ENCODE measurements at regions not wholly inside any gene's neighbourhood (a gene's known extent, or its start where the extent isn't known, plus 50 kb on each side); places are given as distances from the start of the nearest gene placed in this dataset.
"Not testable (repeated sequence)": the region's sequence is repeated elsewhere in the genome, so short reads cannot be mapped to it uniquely, and the experiment has no call there.

DNA sequence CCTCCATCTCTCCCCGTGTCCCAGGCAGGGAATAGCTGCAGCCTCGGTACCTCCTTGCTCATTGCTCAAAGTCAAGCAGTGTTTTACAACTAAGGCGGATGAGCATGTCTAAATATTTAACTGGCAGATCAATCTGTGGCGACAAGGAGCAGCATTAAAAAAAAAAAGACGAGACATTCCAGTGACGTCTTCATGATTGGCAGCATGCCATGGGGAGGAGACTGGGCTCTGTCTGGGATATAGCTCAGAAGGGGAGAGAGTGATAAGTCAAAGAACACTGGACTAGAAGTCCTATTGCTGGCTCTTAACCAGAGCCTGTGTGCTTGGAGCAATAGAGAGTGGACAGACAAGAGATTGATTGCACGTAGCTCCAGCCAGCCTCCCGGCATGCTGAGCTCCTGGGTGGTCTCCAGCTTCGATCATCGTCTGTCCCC lies 287.5 kb upstream of the PODXL start:
- H3K4me3 Mint-ChIP-seq, result no peak overlapping the region
- H3K9me3 Mint-ChIP-seq, result no peaks in the 10 kb centered on the region
- H3K27me3 Mint-ChIP-seq (ENCODE audit: low read depth), result no peaks in the 10 kb centered on the region
- no peaks in the 10 kb centered on the region for H3K36me3 Mint-ChIP-seq (ENCODE audit: low read depth)
- no peak overlapping the region for H3K27ac Mint-ChIP-seq
- no peaks in the 10 kb centered on the region for H3K4me1 Mint-ChIP-seq (ENCODE audit: low read depth)
- DNase-seq (ENCODE audit: low spot score), result no peak

DNA sequence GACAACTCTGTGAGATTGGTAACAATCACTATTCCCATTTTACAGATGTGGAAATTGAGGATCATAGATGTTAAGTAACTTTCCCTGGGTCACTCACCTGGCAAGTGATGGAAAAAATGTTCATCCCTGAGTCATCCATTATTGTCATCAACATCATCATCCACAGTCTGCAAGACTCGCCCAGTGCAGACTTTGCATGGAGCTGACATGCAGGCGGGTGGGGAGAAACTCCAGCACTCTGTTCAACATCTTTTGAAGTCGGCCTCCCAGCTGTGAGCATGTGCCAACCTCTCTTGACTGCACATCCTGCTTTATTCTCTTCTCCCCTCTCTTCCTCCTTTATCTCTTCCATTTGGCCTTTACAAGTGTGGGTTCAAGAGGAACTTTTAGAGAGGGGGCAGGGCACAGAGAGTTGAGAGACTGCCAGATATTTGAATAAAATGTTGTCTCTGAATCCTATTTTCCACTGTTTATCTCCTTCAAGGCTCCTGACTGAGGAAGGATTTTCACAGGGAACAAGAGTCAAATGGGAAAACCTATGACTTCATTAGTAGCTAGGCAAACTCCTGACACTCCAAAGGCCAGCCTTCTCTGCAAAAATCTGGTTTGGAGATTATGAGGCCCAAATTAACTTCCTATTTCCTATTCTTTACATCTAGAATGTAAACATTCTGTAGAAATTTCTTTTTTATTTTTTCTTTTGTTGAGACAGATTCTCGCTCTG lies 283.7 kb upstream of the PODXL start:
- Mint-ChIP-seq H3K4me3 (no peak overlapping the region), H3K4me1 (ENCODE audit: low read depth) (no peaks in the 10 kb centered on the region)

DNA sequence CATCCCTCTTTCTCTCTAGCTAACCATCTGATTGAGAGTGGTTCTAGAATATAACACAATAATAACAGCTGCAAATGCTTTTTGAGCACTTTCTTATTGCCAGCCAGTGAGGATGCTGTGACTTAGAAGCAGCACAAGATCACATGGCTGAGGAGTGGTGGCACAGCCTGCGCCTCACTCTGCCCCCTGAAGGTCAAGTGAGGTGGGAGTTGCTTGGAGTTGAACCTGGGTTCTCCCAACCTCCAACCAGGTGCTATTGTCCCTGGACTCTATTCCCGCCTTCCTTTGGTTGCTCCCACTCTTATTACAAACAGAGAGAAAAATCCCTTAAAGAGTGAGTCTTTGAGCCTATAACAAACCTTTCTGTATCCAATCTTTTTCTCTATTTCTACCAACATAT lies 280.3 kb upstream of the PODXL start:
- no peak for DNase-seq (ENCODE audit: low spot score)
- Mint-ChIP-seq H3K27ac (no peak overlapping the region), H3K9me3 (no peaks in the 10 kb centered on the region), H3K36me3 (ENCODE audit: low read depth) (no peaks in the 10 kb centered on the region), H3K27me3 (ENCODE audit: low read depth) (no peaks in the 10 kb centered on the region), H3K4me1 (ENCODE audit: low read depth) (no peaks in the 10 kb centered on the region), H3K4me3 (no peak overlapping the region)

More for the DNA sequence above, 283.7 kb upstream of the PODXL start:
- Mint-ChIP-seq H3K9me3 (no peaks in the 10 kb centered on the region), H3K27ac (no peak overlapping the region), H3K36me3 (ENCODE audit: low read depth) (no peaks in the 10 kb centered on the region), H3K27me3 (ENCODE audit: low read depth) (no peaks in the 10 kb centered on the region)
- DNase-seq (ENCODE audit: low spot score), result no peak

DNA sequence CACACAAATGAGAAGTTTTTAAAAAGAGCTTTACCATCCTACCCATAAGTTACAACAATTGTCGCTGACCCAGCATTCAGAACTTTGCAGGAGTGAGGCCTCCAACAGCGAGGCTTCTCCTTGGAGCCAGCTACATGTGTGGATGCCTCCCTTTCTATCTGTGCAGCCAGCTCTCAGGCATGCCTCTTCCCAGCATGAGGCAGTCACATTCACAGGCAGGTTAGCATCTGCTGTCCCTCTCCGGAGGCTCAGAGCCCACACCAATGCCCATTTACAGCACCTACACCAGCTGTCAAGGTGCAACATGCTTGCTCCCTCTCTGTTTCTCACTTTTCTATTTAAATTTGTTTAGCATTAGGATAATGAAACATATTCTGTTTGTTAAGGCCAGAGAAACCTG lies 278.7 kb upstream of the PODXL start:
- Mint-ChIP-seq H3K36me3 (ENCODE audit: low read depth) (no peaks in the 10 kb centered on the region), H3K4me3 (no peak overlapping the region), H3K27me3 (ENCODE audit: low read depth) (peaks cover 4% of the 10 kb centered on the region), H3K4me1 (ENCODE audit: low read depth) (no peaks in the 10 kb centered on the region), H3K9me3 (no peaks in the 10 kb centered on the region), H3K27ac (no peak overlapping the region)
- no peak for DNase-seq (ENCODE audit: low spot score)

DNA sequence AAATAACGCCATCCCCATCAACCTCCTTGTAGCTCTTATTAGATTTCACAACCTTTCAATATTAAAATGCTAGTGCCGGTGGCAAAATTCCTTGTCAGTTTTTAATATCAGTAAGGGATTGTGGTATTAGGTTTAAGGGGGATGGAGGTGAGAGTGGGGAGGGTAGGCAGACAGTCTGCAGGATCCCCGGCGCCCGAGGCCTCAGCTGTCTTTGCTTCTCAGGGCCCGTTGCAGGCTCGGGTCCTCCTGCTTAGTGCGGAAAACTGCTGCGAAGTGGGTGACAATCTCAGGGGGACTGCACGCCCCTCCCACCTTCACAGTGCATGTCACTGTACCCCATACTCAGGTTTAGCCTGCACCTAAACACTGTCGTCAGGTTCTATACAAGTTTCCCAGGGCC lies 274.3 kb upstream of the PODXL start:
- H3K9me3 Mint-ChIP-seq, result no peaks in the 10 kb centered on the region
- no peak for DNase-seq (ENCODE audit: low spot score)
- H3K4me3 Mint-ChIP-seq, result no peak overlapping the region
- no peaks in the 10 kb centered on the region for H3K4me1 Mint-ChIP-seq (ENCODE audit: low read depth)
- H3K27me3 Mint-ChIP-seq (ENCODE audit: low read depth), result peaks cover 7% of the 10 kb centered on the region
- H3K36me3 Mint-ChIP-seq (ENCODE audit: low read depth), result no peaks in the 10 kb centered on the region
- H3K27ac Mint-ChIP-seq, result no peak overlapping the region

DNA sequence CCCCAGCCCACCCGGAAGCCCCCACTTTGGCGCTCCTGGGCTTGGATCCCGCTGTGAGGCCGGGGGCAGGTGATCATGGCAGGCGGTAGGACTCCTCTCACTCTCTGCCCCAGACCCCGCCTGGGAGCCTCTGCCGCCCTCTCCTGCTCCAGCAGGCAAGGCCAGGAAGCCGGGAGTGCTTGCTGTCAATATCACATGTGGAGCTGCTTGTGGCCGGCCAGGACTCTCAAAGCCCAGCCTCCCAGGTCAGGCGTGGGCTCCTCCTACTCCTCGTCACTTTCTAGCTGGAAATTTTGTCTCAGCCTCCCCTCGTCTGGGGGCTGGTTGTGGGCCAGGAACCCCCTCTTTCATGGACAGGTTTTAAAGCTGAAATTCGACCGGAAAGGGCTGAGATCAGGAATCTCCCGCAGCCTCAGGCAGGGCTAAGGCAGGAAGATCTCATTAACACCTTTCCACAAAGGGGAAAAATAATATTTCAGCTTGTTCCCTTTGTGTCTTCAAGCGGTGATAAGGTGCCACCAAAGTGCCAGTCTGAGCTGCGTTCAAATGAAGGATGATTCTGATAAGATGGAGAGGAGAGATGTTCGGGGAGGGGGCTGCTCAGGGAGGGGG lies 273.6 kb upstream of the PODXL start:
- Mint-ChIP-seq H3K36me3 (ENCODE audit: low read depth) (no peaks in the 10 kb centered on the region), H3K27ac (no peak overlapping the region), H3K4me3 (no peak overlapping the region), H3K4me1 (ENCODE audit: low read depth) (no peaks in the 10 kb centered on the region), H3K27me3 (ENCODE audit: low read depth) (peaks cover 7% of the 10 kb centered on the region), H3K9me3 (no peaks in the 10 kb centered on the region)
- DNase-seq (ENCODE audit: low spot score), result no peak

DNA sequence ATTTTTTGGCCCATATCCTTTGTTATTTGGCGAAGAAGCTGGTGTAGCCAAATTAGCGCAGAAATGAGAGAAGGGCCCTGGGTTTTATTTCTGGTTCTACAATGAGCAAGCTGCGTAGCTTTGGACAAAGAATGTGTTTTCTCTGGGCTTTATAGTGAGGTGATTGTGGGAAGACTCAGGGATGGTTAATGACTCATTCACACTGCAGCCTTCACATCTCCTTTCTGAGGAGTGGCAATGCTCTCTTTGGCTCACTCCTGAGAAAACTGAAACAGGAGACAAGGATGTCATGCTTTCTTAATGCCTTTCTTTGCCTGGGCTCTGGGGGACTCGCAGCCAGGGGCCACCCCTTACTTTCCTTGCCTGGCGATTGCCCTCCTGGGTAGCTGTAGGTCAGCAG lies 271.0 kb upstream of the PODXL start:
- Mint-ChIP-seq H3K27me3 (ENCODE audit: low read depth) (peaks cover 7% of the 10 kb centered on the region), H3K4me1 (ENCODE audit: low read depth) (no peaks in the 10 kb centered on the region)
- no peak for DNase-seq (ENCODE audit: low spot score)

DNA sequence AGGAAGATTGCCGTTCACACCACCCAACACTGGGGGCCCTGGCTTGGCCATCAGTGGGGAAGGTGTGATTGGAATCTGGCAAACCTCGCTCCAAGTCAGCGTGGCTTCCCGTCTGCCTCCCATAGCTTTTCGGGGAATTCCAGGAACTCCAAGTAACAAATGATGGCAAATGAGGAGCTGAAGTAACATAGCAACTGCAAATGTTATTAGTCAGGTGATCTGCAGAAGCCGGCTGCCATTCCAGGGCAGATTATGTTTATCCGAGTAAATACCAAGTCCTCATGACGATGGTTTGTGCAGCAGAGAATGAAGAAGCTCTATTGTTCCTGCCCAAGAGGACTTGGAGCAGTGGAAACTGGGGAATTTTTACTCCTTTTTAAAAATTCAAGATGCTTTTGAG lies 270.5 kb upstream of the PODXL start:
- Mint-ChIP-seq H3K9me3 (no peaks in the 10 kb centered on the region), H3K36me3 (ENCODE audit: low read depth) (no peaks in the 10 kb centered on the region), H3K27ac (no peak overlapping the region), H3K4me3 (no peak overlapping the region), H3K4me1 (ENCODE audit: low read depth) (no peaks in the 10 kb centered on the region), H3K27me3 (ENCODE audit: low read depth) (peaks cover 7% of the 10 kb centered on the region)
- DNase-seq (ENCODE audit: low spot score), result no peak

More for the DNA sequence above, 271.0 kb upstream of the PODXL start:
- no peak overlapping the region for H3K4me3 Mint-ChIP-seq
- no peak overlapping the region for H3K27ac Mint-ChIP-seq
- H3K36me3 Mint-ChIP-seq (ENCODE audit: low read depth), result no peaks in the 10 kb centered on the region
- H3K9me3 Mint-ChIP-seq, result no peaks in the 10 kb centered on the region

DNA sequence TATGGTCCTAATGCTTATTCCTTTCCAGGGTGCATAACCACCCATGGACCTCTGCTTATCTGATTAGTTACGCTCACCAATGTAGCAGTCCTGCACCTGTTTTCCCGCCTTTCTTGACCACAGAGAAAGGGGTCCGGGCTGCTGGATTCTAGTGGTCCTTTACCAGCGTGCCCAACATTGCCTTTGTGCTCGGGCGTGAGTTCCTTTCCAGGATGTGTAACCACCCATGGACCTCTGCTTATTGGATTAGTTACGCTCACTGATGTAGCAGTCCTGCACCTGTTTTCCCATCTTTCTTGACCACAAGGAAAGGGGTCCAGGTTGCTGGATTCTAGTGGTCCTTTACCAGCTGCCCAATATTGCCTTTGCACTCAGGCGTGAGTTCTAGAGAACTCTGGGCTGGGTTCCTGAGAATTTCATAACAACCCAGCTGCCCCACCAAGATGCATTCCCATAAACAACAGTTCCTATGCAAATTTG lies 267.6 kb upstream of the PODXL start:
- H3K9me3 Mint-ChIP-seq; H3K27ac Mint-ChIP-seq; H3K36me3 Mint-ChIP-seq (ENCODE audit: low read depth); DNase-seq (ENCODE audit: low spot score); H3K4me3 Mint-ChIP-seq; H3K4me1 Mint-ChIP-seq (ENCODE audit: low read depth); H3K27me3 Mint-ChIP-seq (ENCODE audit: low read depth): not testable (repeated sequence)

DNA sequence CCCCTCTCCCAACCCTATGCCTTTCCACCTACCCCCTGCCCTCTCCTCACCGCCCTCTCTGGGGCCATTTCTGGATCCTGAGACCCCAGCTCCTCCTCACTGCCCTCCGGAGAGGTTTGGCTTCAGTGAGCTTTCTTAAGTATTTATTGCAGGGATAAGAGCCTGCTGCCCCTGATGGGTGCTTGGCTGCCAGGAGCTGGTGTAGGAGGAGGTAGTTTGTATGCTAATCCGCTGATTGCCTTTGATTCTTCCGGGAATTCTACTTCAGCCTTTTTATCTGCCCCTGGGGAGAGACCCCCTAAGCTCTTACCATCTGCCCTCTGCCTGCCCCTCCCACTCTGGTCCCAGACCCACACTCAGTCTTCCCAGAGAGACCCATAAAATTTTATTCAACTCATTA lies 263.5 kb upstream of the PODXL start:
- no peak overlapping the region for H3K4me3 Mint-ChIP-seq
- H3K27ac Mint-ChIP-seq, result no peak overlapping the region
- H3K4me1 Mint-ChIP-seq (ENCODE audit: low read depth), result no peaks in the 10 kb centered on the region
- H3K36me3 Mint-ChIP-seq (ENCODE audit: low read depth), result no peaks in the 10 kb centered on the region
- H3K27me3 Mint-ChIP-seq (ENCODE audit: low read depth), result no peaks in the 10 kb centered on the region
- no peak for DNase-seq (ENCODE audit: low spot score)
- H3K9me3 Mint-ChIP-seq, result no peaks in the 10 kb centered on the region

DNA sequence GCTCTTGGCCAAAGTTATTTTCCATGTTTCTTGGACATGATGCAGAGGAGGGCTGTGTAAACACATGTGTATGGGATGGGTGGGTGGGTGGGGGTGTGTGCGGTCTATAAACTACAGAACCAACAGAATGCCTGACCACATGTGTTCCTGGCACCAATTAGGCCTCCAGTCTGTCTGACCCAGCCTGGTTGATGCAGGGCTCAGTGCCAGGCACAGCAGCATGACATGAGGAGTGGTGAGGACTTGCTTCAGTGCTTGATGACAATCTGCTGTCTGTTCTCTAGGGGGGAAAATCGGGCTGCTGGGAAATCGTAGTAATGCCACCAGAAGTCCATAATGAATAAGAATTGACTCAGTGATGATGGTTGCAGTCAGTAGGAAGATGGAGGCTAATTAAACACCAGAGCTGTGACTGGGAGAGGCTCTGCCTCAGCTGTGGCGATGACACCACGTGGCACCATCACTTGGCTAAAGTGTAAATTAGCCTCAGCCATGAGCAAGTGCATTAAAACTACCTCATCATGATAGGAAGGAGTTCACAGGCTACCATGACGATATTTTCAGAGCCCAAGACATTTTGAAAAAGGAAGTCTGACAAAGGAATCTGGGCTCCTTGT lies 260.1 kb upstream of the PODXL start:
- H3K27ac Mint-ChIP-seq, result no peak overlapping the region

DNA sequence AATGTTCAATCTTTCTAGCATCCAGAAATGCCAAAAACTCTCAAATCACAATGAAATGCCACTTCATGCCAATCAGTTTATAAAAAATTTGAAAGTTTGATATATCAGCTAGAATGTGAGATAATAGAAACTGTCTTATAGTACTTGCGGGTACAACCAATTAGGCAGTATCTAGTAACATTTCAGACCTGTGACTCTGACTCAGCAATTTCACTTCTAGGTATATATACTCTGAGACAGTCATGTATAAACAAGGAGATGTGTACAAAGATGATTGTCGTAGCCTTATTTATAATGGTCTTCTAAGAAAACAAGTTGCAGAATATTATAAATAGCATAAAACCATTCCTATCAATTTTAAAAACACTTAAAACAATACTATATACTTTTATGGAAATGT lies 252.3 kb upstream of the PODXL start:
- no peaks in the 10 kb centered on the region for H3K9me3 Mint-ChIP-seq

More for the DNA sequence above, 260.1 kb upstream of the PODXL start:
- H3K36me3 Mint-ChIP-seq (ENCODE audit: low read depth), result no peaks in the 10 kb centered on the region
- H3K4me3 Mint-ChIP-seq, result no peak overlapping the region
- H3K9me3 Mint-ChIP-seq, result no peaks in the 10 kb centered on the region
- no peaks in the 10 kb centered on the region for H3K4me1 Mint-ChIP-seq (ENCODE audit: low read depth)
- no peaks in the 10 kb centered on the region for H3K27me3 Mint-ChIP-seq (ENCODE audit: low read depth)
- DNase-seq (ENCODE audit: low spot score), result no peak

DNA sequence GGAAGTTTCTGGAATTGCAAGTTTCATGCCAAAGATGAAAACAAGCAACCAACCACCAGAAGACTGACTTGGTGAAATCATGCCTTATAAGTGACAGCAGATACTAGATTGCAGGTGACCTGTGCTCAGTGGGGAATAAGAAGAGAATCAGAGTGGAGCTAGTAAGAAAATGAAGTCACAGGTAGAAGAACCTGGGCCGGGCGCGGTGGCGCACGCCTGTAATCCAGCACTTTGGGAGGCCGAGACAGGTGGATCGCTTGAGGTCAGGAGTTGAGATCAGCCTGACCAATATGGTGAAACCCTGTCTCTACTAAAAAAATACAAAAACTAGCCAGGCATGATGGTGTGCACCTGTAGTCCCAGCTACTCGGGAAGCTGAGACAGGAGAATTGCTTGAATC lies 251.7 kb upstream of the PODXL start:
- not testable (repeated sequence) for H3K27me3 Mint-ChIP-seq (ENCODE audit: low read depth); DNase-seq (ENCODE audit: low spot score); H3K36me3 Mint-ChIP-seq (ENCODE audit: low read depth); H3K27ac Mint-ChIP-seq; H3K4me1 Mint-ChIP-seq (ENCODE audit: low read depth); H3K9me3 Mint-ChIP-seq; H3K4me3 Mint-ChIP-seq

More for the DNA sequence above, 252.3 kb upstream of the PODXL start:
- no peaks in the 10 kb centered on the region for H3K4me1 Mint-ChIP-seq (ENCODE audit: low read depth)
- H3K4me3 Mint-ChIP-seq, result no peak overlapping the region
- DNase-seq (ENCODE audit: low spot score), result no peak
- no peaks in the 10 kb centered on the region for H3K27me3 Mint-ChIP-seq (ENCODE audit: low read depth)
- no peak overlapping the region for H3K27ac Mint-ChIP-seq
- no peaks in the 10 kb centered on the region for H3K36me3 Mint-ChIP-seq (ENCODE audit: low read depth)

DNA sequence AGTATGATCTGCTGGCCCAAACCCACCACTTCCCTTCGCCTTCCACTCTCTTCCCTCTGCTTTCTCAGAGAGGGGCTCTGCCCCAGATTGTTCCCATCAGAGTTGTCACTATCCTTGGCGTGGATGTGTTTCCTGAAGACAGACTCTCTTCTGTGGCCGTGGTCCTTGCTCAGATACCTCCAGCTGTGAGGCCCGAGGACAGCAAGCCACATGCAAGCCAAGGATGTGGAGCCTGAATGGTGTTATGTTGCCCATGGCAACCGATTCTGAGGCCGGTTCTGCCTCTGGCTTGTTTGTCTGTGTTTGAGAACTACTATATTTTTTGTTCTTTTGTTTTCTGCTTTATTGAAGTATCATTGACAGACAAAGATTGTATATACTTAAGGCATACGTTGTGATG lies 247.4 kb upstream of the PODXL start:
- H3K9me3 Mint-ChIP-seq, result no peaks in the 10 kb centered on the region
- H3K4me3 Mint-ChIP-seq, result no peak overlapping the region
- H3K27ac Mint-ChIP-seq, result no peak overlapping the region
- DNase-seq (ENCODE audit: low spot score), result no peak
- no peaks in the 10 kb centered on the region for H3K4me1 Mint-ChIP-seq (ENCODE audit: low read depth)
- no peaks in the 10 kb centered on the region for H3K36me3 Mint-ChIP-seq (ENCODE audit: low read depth)
- H3K27me3 Mint-ChIP-seq (ENCODE audit: low read depth), result no peaks in the 10 kb centered on the region
